WTC11 (cell line): ENCODE measurements at regions not wholly inside any gene's neighbourhood (a gene's known extent, or its start where the extent isn't known, plus 50 kb on each side); places are given as distances from the start of the nearest gene placed in this dataset.

Experiments used
- ATAC-seq: fragments of 200-7000 bp; cut with Tn5 transposase; 2 replicates; pipeline ENCODE4 v1.10.0; 2021; ENCODE audit warnings: mild to moderate bottlenecking, moderate library complexity
- CTCF ChIA-PET: fragments of 300-600 bp; sonication (Branson Sonifier 250); formaldehyde crosslinking; loops from one replicate; lab custom pipeline; 2021; ENCODE audit warnings: antibody characterized with exemption; lab: Charles Lee
- POLR2A ChIA-PET: fragments of 350-600 bp; sonication (Branson Sonifier 250); formaldehyde crosslinking; loops from one replicate; lab custom pipeline; 2021; ENCODE audit warnings: antibody characterized with exemption; lab: Charles Lee
- DNase-seq: peaks from one replicate; pipeline ENCODE4 v3.0.0; 2021; ENCODE audit warnings: low spot score
- H3K27ac Mint-ChIP-seq: 2 replicates; pipeline ENCODE4 v1.8.0; 2021; ENCODE audit warnings: mixed read lengths
- H3K27me3 Mint-ChIP-seq: 2 replicates; pipeline ENCODE4 v1.8.0; 2021; ENCODE audit warnings: low read depth, mild to moderate bottlenecking, moderate library complexity, mixed read lengths
- H3K36me3 Mint-ChIP-seq: 2 replicates; pipeline ENCODE4 v1.8.0; 2021; ENCODE audit warnings: mixed read lengths
- H3K4me1 Mint-ChIP-seq: 2 replicates; pipeline ENCODE4 v1.8.0; 2022; ENCODE audit warnings: mixed read lengths
- H3K4me3 Mint-ChIP-seq: 2 replicates; pipeline ENCODE4 v1.8.0; 2021; ENCODE audit warnings: mild to moderate bottlenecking, moderate library complexity, mixed read lengths
- H3K9me3 Mint-ChIP-seq: 2 replicates; pipeline ENCODE4 v1.8.0; 2021; ENCODE audit warnings: mixed read lengths
- CDX4 ChIP-seq: fragments of 250-450 bp; sonication (Bioruptor Pico); IDR thresholded peaks from 2 replicates; pipeline ENCODE4 v1.9.0; 2021; ENCODE audit warnings: moderate library complexity, mild to moderate bottlenecking, inconsistent platforms, borderline replicate concordance
- CREB1 ChIP-seq: sonication (generic); formaldehyde crosslinking; IDR thresholded peaks from 2 replicates; pipeline ENCODE4 v1.8.0; 2023; ENCODE audit warnings: mild to moderate bottlenecking, missing genetic modification reagents
- CTCF ChIP-seq: fragments of 200-600 bp; IDR thresholded peaks from 2 replicates; pipeline ENCODE4 v1.8.0; 2022; ENCODE audit warnings: antibody characterized with exemption
- E2F5 ChIP-seq: sonication (generic); formaldehyde crosslinking; IDR thresholded peaks from 2 replicates; pipeline ENCODE4 v1.8.1; 2022; ENCODE audit warnings: mild to moderate bottlenecking, moderate library complexity, missing genetic modification reagents
- ESRRA ChIP-seq: sonication (generic); formaldehyde crosslinking; IDR thresholded peaks from 2 replicates; pipeline ENCODE4 v1.8.1; 2022; ENCODE audit warnings: mild to moderate bottlenecking, missing genetic modification reagents, borderline replicate concordance
- FOXP1 ChIP-seq: sonication (generic); formaldehyde crosslinking; IDR thresholded peaks from 2 replicates; pipeline ENCODE4 v1.8.0; 2022; ENCODE audit warnings: missing genetic modification reagents, mild to moderate bottlenecking, moderate library complexity, borderline replicate concordance
- HMGA2 ChIP-seq: fragments of 250-450 bp; sonication (Bioruptor Pico); IDR thresholded peaks from 2 replicates; pipeline ENCODE4 v1.4.0; 2021; ENCODE audit warnings: mild to moderate bottlenecking, moderate library complexity
- NFE2L1 ChIP-seq: sonication (generic); formaldehyde crosslinking; IDR thresholded peaks from 2 replicates; pipeline ENCODE4 v1.8.1; 2023; ENCODE audit warnings: missing genetic modification reagents
- NR1H2 ChIP-seq: sonication (generic); formaldehyde crosslinking; IDR thresholded peaks from 2 replicates; pipeline ENCODE4 v1.9.0; 2021; ENCODE audit warnings: mild to moderate bottlenecking, moderate library complexity, missing genetic modification reagents
- OVOL2 ChIP-seq: fragments of 250-450 bp; sonication (Bioruptor Pico); IDR thresholded peaks from 2 replicates; pipeline ENCODE4 v1.9.0; 2021; ENCODE audit warnings: mild to moderate bottlenecking, borderline replicate concordance
- SMAD3 ChIP-seq: sonication (generic); formaldehyde crosslinking; IDR thresholded peaks from 2 replicates; pipeline ENCODE4 v1.8.0; 2022; ENCODE audit warnings: missing genetic modification reagents, mild to moderate bottlenecking, borderline replicate concordance
- SP1 ChIP-seq: sonication (generic); formaldehyde crosslinking; conservative IDR thresholded peaks from 2 replicates; pipeline ENCODE4 v1.8.1; 2022; ENCODE audit warnings: missing genetic modification reagents
- TEAD1 ChIP-seq: sonication (generic); formaldehyde crosslinking; IDR thresholded peaks from 2 replicates; pipeline ENCODE4 v1.8.0; 2022; ENCODE audit warnings: mild to moderate bottlenecking, missing genetic modification reagents
- ZBTB43 ChIP-seq: sonication (generic); formaldehyde crosslinking; IDR thresholded peaks from 2 replicates; pipeline ENCODE4 v1.8.1; 2023; ENCODE audit warnings: mild to moderate bottlenecking, missing genetic modification reagents
- ZMAT4 ChIP-seq: fragments of 250-450 bp; sonication (Bioruptor Pico); IDR thresholded peaks from 2 replicates; pipeline ENCODE4 v1.9.0; 2021; ENCODE audit warnings: mild to moderate bottlenecking
- ZNF232 ChIP-seq: sonication (generic); formaldehyde crosslinking; IDR thresholded peaks from 2 replicates; pipeline ENCODE4 v1.8.0; 2022; ENCODE audit warnings: mild to moderate bottlenecking, missing genetic modification reagents
- ZNF281 ChIP-seq: sonication (generic); formaldehyde crosslinking; IDR thresholded peaks from 2 replicates; pipeline ENCODE4 v1.8.0; 2023; ENCODE audit warnings: mild to moderate bottlenecking, missing genetic modification reagents
- ZNF317 ChIP-seq: sonication (generic); formaldehyde crosslinking; IDR thresholded peaks from 2 replicates; pipeline ENCODE4 v1.8.1; 2023; ENCODE audit warnings: low read depth, mild to moderate bottlenecking, moderate library complexity, missing genetic modification reagents, borderline replicate concordance
- ZNF425 ChIP-seq: fragments of 250-450 bp; sonication (Bioruptor Pico); conservative IDR thresholded peaks from 2 replicates; pipeline ENCODE4 v1.9.0; 2021; ENCODE audit warnings: mild to moderate bottlenecking
- ZSCAN18 ChIP-seq: fragments of 250-450 bp; sonication (Bioruptor Pico); IDR thresholded peaks from 2 replicates; pipeline ENCODE4 v2.1.2; 2022; ENCODE audit warnings: mild to moderate bottlenecking, moderate library complexity

- TF ChIP-seq E2F5 = no peak
These were observed 630.2 kb upstream of the LUZP2 start (continued) for GRCh38 chr11:23866641-23867040.

- DNase-seq (no peak), ATAC-seq (no peak)
- Mint-ChIP-seq H3K4me1 (peaks cover 11% of the 10 kb centered on the region), H3K27me3 (no peaks in the 10 kb centered on the region), H3K4me3 (no peak overlapping the region), H3K36me3 (0 out of 2 replicates have a peak, but pooled peaks cover 5% of the 10 kb centered on the region), H3K9me3 (peaks cover 19% of the 10 kb centered on the region), H3K27ac (no peak overlapping the region)
- POLR2A ChIA-PET = no interaction called here
- TF ChIP-seq OVOL2 (CRISPR knock-in tag) (no peak), SMAD3 (CRISPR knock-in tag) (no peak), ZMAT4 (CRISPR knock-in tag) (no peak), NR1H2 (CRISPR knock-in tag) (no peak), NFE2L1 (no peak), CREB1 (CRISPR knock-in tag) (no peak), CDX4 (CRISPR knock-in tag) (no peak), ZNF232 (CRISPR knock-in tag) (no peak), FOXP1 (CRISPR knock-in tag) (no peak), ZNF317 (CRISPR knock-in tag) (no peak), TEAD1 (CRISPR knock-in tag) (no peak), SP1 (CRISPR knock-in tag) (no peak), CTCF (no peak)
- CTCF ChIA-PET = no interaction called here
These were observed 627.2 kb upstream of the LUZP2 start for GRCh38 chr11:23869671-23870070.

GRCh38 chr11:23873406-23873805 is 623.4 kb upstream of the LUZP2 start:
- Mint-ChIP-seq H3K9me3 (peaks cover 27% of the 10 kb centered on the region), H3K4me1 (peaks cover 23% of the 10 kb centered on the region), H3K27me3 (no peaks in the 10 kb centered on the region), H3K27ac (no peak overlapping the region), H3K4me3 (no peak overlapping the region), H3K36me3 (peaks cover 15% of the 10 kb centered on the region)
- ATAC-seq (no peak), DNase-seq (no peak)
- POLR2A ChIA-PET = no interaction called here
- CTCF ChIA-PET = no interaction called here
- TF ChIP-seq ZNF281 (CRISPR knock-in tag) (no peak), CTCF (no peak), ZNF317 (CRISPR knock-in tag) (no peak), ZSCAN18 (CRISPR knock-in tag) (no peak), ZBTB43 (CRISPR knock-in tag) (no peak), ZNF425 (CRISPR knock-in tag) (no peak), HMGA2 (no peak), NR1H2 (CRISPR knock-in tag) (no peak), ESRRA (CRISPR knock-in tag) (no peak)
